ENCODE measurements at regions not wholly inside any gene's neighbourhood (a gene's known extent, or its start where the extent isn't known, plus 50 kb on each side); places are given as distances from the start of the nearest gene placed in this dataset.
A peak's percentile ranks its signal among the peaks of the same experiment; 100 is the strongest.

DNA sequence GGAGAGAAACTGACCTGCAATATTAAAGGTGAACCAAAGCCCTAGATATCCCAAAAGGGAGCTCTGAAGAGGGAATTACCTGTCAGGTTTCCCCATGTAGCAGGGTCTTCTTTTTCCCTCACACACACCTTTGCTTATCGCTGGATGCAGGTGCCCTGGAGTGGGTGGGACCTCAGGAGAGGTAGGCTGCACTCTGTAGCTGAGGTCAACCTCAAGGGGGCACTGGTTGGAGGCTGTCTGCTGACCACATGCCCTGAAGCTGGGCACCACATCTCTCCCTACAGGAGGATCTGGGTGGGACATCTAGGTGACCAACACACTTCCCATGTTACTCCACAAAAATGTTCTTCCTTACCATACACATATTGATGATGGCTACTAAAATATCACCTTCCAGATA, 298.7 kb upstream of the USP25 start:
- intact Hi-C loops (cut with DNase I), result no loop called here
- Histone ChIP-seq H3K36me3 (no peaks in the 10 kb centered on the region), H3K4me1 (no peaks in the 10 kb centered on the region), H3K27me3 (ENCODE audit: low read depth) (no peaks in the 10 kb centered on the region), H3K27ac (no peak overlapping the region), H3K9me3 (no peaks in the 10 kb centered on the region), H3K4me3 (no peak overlapping the region)
- TF ChIP-seq, protein P1, sequence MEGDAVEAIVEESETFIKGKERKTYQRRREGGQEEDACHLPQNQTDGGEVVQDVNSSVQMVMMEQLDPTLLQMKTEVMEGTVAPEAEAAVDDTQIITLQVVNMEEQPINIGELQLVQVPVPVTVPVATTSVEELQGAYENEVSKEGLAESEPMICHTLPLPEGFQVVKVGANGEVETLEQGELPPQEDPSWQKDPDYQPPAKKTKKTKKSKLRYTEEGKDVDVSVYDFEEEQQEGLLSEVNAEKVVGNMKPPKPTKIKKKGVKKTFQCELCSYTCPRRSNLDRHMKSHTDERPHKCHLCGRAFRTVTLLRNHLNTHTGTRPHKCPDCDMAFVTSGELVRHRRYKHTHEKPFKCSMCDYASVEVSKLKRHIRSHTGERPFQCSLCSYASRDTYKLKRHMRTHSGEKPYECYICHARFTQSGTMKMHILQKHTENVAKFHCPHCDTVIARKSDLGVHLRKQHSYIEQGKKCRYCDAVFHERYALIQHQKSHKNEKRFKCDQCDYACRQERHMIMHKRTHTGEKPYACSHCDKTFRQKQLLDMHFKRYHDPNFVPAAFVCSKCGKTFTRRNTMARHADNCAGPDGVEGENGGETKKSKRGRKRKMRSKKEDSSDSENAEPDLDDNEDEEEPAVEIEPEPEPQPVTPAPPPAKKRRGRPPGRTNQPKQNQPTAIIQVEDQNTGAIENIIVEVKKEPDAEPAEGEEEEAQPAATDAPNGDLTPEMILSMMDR (IDR thresholded peaks at IDR 0.05), result no peak
- ATAC-seq (peak in 1 of 2 donors; percentile 34), DNase-seq (no peak)

DNA sequence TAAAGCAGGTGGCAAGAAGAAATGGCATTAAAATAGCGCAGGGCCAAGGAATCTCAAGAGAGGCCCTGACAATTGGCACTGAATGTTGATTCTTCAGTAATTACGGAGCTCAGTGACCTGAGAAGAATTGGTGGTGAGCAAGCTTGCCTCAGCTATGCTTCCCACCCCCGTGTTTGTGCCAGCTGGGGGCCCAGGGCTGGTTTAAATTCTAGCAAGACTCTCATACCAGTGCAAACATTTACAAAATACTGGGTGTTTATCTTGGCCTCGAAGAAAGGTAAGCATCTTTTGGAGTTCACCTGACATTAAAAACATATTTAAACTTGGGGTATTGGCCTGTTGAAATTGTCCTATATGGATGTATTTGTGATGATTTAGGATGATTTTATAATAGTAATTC, 296.7 kb upstream of the USP25 start:
- intact Hi-C loops (cut with DNase I), result no loop called here
- H3K9me3 ChIP-seq, result no peaks in the 10 kb centered on the region
- ATAC-seq (no peak), DNase-seq (no peak)
- no peaks in the 10 kb centered on the region for H3K4me1 ChIP-seq
- H3K27me3 ChIP-seq (ENCODE audit: low read depth), result no peaks in the 10 kb centered on the region
- H3K36me3 ChIP-seq, result no peaks in the 10 kb centered on the region
- TF ChIP-seq, protein P1 (IDR thresholded peaks at IDR 0.05), result no peak
- H3K4me3 ChIP-seq, result no peak overlapping the region
- no peak overlapping the region for H3K27ac ChIP-seq

DNA sequence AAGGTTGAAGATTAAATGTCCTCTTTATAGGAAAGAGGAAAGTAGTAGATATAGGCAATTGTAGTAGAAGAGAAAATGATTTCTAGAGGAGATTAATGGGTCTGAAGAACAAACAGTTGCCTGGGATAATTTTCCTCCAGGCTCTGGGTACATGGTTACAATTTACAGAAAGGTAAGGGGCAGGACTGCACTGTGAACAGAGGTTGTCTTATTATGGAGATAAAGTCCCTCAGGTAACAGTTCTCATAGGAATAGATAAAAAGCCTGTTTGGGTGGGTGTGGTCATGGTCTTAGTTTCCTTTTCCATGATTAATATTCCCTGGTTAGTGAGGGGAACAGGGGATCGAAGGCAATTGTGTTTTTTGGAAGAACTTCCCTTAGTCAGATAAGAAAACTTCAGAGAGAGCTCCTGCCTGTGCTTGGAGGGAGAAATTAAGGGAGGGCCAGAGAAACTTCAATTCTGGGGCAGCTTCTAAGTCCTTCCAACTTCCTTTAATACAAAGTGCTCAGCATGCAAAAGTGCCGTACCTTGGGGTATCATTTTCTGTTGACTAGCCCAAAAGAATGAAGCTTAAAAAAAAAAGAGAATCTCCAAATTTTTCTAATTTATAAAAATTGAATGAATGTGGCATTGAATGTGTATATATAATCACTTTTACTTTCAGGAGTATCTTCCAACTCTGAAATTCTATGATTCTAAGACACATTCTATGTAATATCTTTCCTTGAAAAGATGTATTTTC, 295.4 kb upstream of the USP25 start:
- H3K27me3 ChIP-seq (ENCODE audit: low read depth), result no peaks in the 10 kb centered on the region
- no peak overlapping the region for H3K4me3 ChIP-seq
- no peaks in the 10 kb centered on the region for H3K36me3 ChIP-seq
- DNase-seq, result no peak
- H3K4me1 ChIP-seq, result no peaks in the 10 kb centered on the region
- intact Hi-C loops (cut with DNase I), result no loop called here
- ATAC-seq, result no peak
- TF ChIP-seq, protein P1 (IDR thresholded peaks at IDR 0.05), result no peak
- no peaks in the 10 kb centered on the region for H3K9me3 ChIP-seq
- no peak overlapping the region for H3K27ac ChIP-seq

DNA sequence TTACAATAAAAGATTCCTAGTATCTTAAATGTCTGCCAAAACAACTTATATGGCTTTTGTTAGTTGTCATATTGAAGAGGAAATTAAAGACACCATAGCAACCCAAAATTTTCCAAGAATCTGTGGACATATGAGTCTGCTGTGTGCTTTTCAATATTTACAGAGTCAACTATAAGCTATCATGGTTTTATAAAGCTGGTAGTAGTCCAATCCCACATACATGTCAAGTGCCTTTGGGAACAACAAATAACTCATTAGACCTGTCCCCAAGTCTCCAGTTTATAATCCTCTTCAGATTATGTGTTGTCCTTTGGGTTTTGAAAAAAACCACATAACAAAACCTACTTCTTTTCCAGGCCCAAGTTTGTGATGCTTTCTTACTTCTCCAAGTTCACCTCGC, 293.8 kb upstream of the USP25 start:
- no peaks in the 10 kb centered on the region for H3K4me1 ChIP-seq
- H3K4me3 ChIP-seq, result no peak overlapping the region
- DNase-seq, result no peak
- H3K27ac ChIP-seq, result no peak overlapping the region
- no peak for ATAC-seq
- no peaks in the 10 kb centered on the region for H3K9me3 ChIP-seq
- intact Hi-C loops (cut with DNase I), result no loop called here
- no peaks in the 10 kb centered on the region for H3K27me3 ChIP-seq (ENCODE audit: low read depth)
- TF ChIP-seq, protein P1 (IDR thresholded peaks at IDR 0.05), result no peak
- H3K36me3 ChIP-seq, result no peaks in the 10 kb centered on the region

DNA sequence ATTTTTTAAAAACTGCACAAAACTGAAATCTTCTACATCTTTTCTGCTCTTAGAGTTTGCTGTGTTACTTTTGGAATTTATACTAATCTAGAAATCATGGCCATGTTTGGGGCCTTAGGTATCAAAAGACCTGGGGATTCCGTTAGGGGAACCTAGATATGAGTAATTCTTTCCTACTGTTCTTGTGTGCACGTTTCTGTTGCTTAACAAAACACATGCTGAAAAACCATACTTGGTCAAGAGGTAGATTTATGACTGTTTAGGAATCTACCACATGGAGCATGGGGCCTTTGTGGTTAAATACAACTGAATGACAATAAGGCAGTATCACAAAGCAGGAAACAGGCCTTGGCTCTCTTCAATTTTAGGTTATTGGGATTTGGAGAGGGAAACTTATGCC, 291.9 kb upstream of the USP25 start:
- intact Hi-C loops (cut with DNase I), result no loop called here
- ATAC-seq (no peak), DNase-seq (no peak)
- TF ChIP-seq, protein P1 (IDR thresholded peaks at IDR 0.05), result no peak
- no peaks in the 10 kb centered on the region for H3K36me3 ChIP-seq
- H3K4me3 ChIP-seq, result no peak overlapping the region
- H3K27me3 ChIP-seq (ENCODE audit: low read depth), result no peaks in the 10 kb centered on the region
- no peaks in the 10 kb centered on the region for H3K9me3 ChIP-seq
- peaks cover under 1% of the 10 kb centered on the region for H3K4me1 ChIP-seq
- H3K27ac ChIP-seq, result no peak overlapping the region
